ENCODE measurements at regions not wholly inside any gene's neighbourhood (a gene's known extent, or its start where the extent isn't known, plus 50 kb on each side); places are given as distances from the start of the nearest gene placed in this dataset.

DNA sequence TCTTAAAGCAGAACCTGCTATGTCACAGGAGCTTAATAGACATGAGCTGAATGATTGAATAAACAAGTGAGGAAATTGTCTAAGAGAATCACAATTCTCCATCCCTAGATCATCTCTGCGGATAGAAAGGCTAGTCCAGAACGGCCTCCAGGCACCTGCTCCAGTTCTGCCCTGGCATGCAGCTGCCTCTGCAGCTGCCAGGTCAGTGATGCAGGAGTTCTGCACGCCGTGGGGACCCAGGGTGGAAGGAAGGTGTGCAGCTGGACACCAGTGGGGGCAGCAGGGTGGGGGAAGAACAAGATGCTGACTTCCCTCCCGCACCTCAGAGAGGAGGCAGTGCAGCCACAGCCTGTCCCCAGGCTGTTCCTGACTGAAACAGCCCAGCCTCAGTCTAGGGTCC, 192.1 kb upstream of the NCAM1 start:
- Mint-ChIP-seq H3K27ac (no peak overlapping the region), H3K27me3 (ENCODE audit: insufficient read depth) (no peaks in the 10 kb centered on the region; the same call in 1 of the 2 replicates), H3K4me1 (ENCODE audit: low read depth) (no peaks in the 10 kb centered on the region), H3K36me3 (ENCODE audit: low read depth) (0 out of 2 replicates have a peak, but pooled peaks cover 5% of the 10 kb centered on the region), H3K9me3 (peaks cover 55% of the 10 kb centered on the region), H3K4me3 (no peak overlapping the region)
- TF ChIP-seq, protein P1, sequence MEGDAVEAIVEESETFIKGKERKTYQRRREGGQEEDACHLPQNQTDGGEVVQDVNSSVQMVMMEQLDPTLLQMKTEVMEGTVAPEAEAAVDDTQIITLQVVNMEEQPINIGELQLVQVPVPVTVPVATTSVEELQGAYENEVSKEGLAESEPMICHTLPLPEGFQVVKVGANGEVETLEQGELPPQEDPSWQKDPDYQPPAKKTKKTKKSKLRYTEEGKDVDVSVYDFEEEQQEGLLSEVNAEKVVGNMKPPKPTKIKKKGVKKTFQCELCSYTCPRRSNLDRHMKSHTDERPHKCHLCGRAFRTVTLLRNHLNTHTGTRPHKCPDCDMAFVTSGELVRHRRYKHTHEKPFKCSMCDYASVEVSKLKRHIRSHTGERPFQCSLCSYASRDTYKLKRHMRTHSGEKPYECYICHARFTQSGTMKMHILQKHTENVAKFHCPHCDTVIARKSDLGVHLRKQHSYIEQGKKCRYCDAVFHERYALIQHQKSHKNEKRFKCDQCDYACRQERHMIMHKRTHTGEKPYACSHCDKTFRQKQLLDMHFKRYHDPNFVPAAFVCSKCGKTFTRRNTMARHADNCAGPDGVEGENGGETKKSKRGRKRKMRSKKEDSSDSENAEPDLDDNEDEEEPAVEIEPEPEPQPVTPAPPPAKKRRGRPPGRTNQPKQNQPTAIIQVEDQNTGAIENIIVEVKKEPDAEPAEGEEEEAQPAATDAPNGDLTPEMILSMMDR (IDR thresholded peaks at IDR 0.05), result no peak
- DNase-seq, result no peak

GRCh38 chr11:112769584-112769983, 191.6 kb upstream of the NCAM1 start:
- peaks cover 54% of the 10 kb centered on the region for H3K9me3 Mint-ChIP-seq
- no peak overlapping the region for H3K4me3 Mint-ChIP-seq
- TF ChIP-seq, protein P1 (IDR thresholded peaks at IDR 0.05), result no peak
- H3K27me3 Mint-ChIP-seq (ENCODE audit: insufficient read depth), result no peaks in the 10 kb centered on the region; the same call in 1 of the 2 replicates
- H3K36me3 Mint-ChIP-seq (ENCODE audit: low read depth), result 0 out of 2 replicates have a peak, but pooled peaks cover 5% of the 10 kb centered on the region
- no peak for DNase-seq
- no peak overlapping the region for H3K27ac Mint-ChIP-seq
- H3K4me1 Mint-ChIP-seq (ENCODE audit: low read depth), result no peaks in the 10 kb centered on the region

GRCh38 chr11:112770033-112770432, 191.2 kb upstream of the NCAM1 start:
- Mint-ChIP-seq H3K9me3 (peaks cover 52% of the 10 kb centered on the region), H3K4me1 (ENCODE audit: low read depth) (no peaks in the 10 kb centered on the region), H3K4me3 (no peak overlapping the region), H3K36me3 (ENCODE audit: low read depth) (0 out of 2 replicates have a peak, but pooled peaks cover 5% of the 10 kb centered on the region), H3K27me3 (ENCODE audit: insufficient read depth) (no peaks in the 10 kb centered on the region; the same call in 1 of the 2 replicates), H3K27ac (no peak overlapping the region)
- TF ChIP-seq, protein P1 (IDR thresholded peaks at IDR 0.05), result no peak
- DNase-seq, result no peak

DNA sequence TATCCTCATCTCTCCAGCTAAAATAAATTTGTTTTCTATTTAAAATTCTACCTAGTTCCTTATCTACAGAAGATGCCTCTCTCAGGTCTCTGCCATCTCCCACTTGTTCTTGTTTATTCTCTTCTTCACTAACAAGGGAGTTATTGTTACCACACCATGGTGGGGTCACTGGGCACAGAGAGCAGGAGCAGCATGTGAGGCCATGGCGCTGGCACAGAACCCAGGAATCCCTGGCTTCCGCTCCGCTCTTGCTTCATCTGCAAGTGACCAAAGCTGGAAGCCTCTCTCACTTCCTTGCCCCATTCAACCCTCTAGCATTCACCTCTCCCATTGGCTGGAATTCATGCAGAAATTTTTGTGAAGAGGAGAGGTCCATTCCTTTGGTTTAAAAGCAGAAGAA, 190.7 kb upstream of the NCAM1 start:
- Mint-ChIP-seq H3K27ac (no peak overlapping the region), H3K36me3 (ENCODE audit: low read depth) (0 out of 2 replicates have a peak, but pooled peaks cover 5% of the 10 kb centered on the region), H3K9me3 (peaks cover 52% of the 10 kb centered on the region), H3K4me1 (ENCODE audit: low read depth) (no peaks in the 10 kb centered on the region), H3K27me3 (ENCODE audit: insufficient read depth) (no peaks in the 10 kb centered on the region; the same call in 1 of the 2 replicates), H3K4me3 (no peak overlapping the region)
- TF ChIP-seq, protein P1 (IDR thresholded peaks at IDR 0.05), result no peak
- no peak for DNase-seq

DNA sequence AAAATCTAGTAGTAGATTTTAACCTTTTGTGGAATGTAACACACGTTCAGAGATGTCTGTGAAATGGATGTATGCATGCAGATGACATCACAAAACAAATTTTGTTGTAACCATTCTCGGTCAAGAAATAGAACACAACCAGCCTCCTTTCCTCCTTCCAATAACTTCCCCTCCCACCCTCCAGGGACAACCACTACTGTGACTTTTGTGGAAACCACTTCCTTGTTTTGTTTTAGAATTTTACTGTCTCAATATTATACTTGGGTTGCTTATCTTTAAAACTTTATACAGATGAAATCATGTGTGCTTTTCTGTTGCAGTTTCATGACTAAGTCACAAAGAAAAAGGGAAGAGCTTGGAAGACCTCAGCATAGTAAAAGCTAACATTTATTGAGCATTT, 189.4 kb upstream of the NCAM1 start:
- Mint-ChIP-seq H3K27me3 (ENCODE audit: insufficient read depth) (no peaks in the 10 kb centered on the region; the same call in 1 of the 2 replicates), H3K9me3 (peaks cover 56% of the 10 kb centered on the region), H3K27ac (no peak overlapping the region), H3K36me3 (ENCODE audit: low read depth) (0 out of 2 replicates have a peak, but pooled peaks cover 5% of the 10 kb centered on the region), H3K4me1 (ENCODE audit: low read depth) (no peaks in the 10 kb centered on the region), H3K4me3 (no peak overlapping the region)
- DNase-seq, result no peak
- TF ChIP-seq, protein P1 (IDR thresholded peaks at IDR 0.05), result no peak

Data from HFFc6 (cell line).